Stimulated activated CD8-positive, alpha-beta memory T cell treated with anti-CD3 and anti-CD28 coated beads, Interleukin-7, amount 100 ng/mL, for 48 hours (primary cell): ENCODE measurements at regions not wholly inside any gene's neighbourhood (a gene's known extent, or its start where the extent isn't known, plus 50 kb on each side); places are given as distances from the start of the nearest gene placed in this dataset.
A peak's percentile ranks its signal among the peaks of the same experiment; 100 is the strongest.
"Not testable (repeated sequence)": the region's sequence is repeated elsewhere in the genome, so short reads cannot be mapped to it uniquely, and the experiment has no call there.

Source experiments
- DNase-seq, 2 donors: peaks; one replicate each; pipeline ENCODE4 v3.0.0-alpha.2; 2020; ENCODE audit warnings: low read depth in 1 of 2; ENCODE audit errors: extremely low read depth in 1 of 2

- peak in 1 of 2 donors; percentile 8 for DNase-seq
These were observed 163.8 kb upstream of the TRPM3 start for GRCh38 chr9:71285191-71285656.

GRCh38 chr9:71282116-71282515 lies 160.7 kb upstream of the TRPM3 start:
- not testable (repeated sequence) for DNase-seq

GRCh38 chr9:71279151-71279739 lies 157.8 kb upstream of the TRPM3 start:
- DNase-seq: no peak

GRCh38 chr9:71273613-71274012 lies 152.2 kb upstream of the TRPM3 start:
- DNase-seq: no peak

- no peak for DNase-seq
These were observed 150.2 kb upstream of the TRPM3 start for GRCh38 chr9:71271602-71272001.

GRCh38 chr9:71270554-71270953 lies 149.1 kb upstream of the TRPM3 start:
- no peak for DNase-seq

GRCh38 chr9:71269859-71270258 lies 148.4 kb upstream of the TRPM3 start:
- no peak for DNase-seq

GRCh38 chr9:71268871-71269635 lies 147.6 kb upstream of the TRPM3 start:
- no peak for DNase-seq

- no peak for DNase-seq
These were observed 142.0 kb upstream of the TRPM3 start for GRCh38 chr9:71263451-71263850.

- not testable (repeated sequence) for DNase-seq
These were observed 139.0 kb upstream of the TRPM3 start for GRCh38 chr9:71260419-71260818.

- no peak for DNase-seq
These were observed 133.3 kb upstream of the TRPM3 start for GRCh38 chr9:71254592-71255277.

GRCh38 chr9:71253011-71253410 lies 131.6 kb upstream of the TRPM3 start:
- no peak for DNase-seq

- no peak for DNase-seq
These were observed 129.2 kb upstream of the TRPM3 start for GRCh38 chr9:71250581-71250980.

- no peak for DNase-seq
These were observed 128.4 kb upstream of the TRPM3 start for GRCh38 chr9:71249729-71250317.

- no peak for DNase-seq
These were observed 124.2 kb upstream of the TRPM3 start for GRCh38 chr9:71245651-71246050.

- no peak for DNase-seq
These were observed 122.5 kb upstream of the TRPM3 start for GRCh38 chr9:71243951-71244350.

GRCh38 chr9:71242081-71242480 lies 120.7 kb upstream of the TRPM3 start:
- no peak for DNase-seq

- no peak for DNase-seq
These were observed 115.6 kb upstream of the TRPM3 start for GRCh38 chr9:71237051-71237450.

GRCh38 chr9:71233646-71234045 lies 112.2 kb upstream of the TRPM3 start:
- DNase-seq: no peak

- DNase-seq: no peak
These were observed 102.6 kb upstream of the TRPM3 start for GRCh38 chr9:71223953-71224538.

- DNase-seq: no peak
These were observed 97.4 kb upstream of the TRPM3 start for GRCh38 chr9:71218774-71219173.
